ENCODE measurements at regions not wholly inside any gene's neighbourhood (a gene's known extent, or its start where the extent isn't known, plus 50 kb on each side); places are given as distances from the start of the nearest gene placed in this dataset.

- H3K79me2 ChIP-seq (ENCODE audit: insufficient read depth, low read length), result no peaks in the 10 kb centered on the region
- Mint-ChIP-seq H3K9me3 (peaks cover 2 to 24% (median 8%) of the 10 kb centered on the region in 7 donors), H3K4me1 (no peaks in the 10 kb centered on the region), H3K27me3 (ENCODE audit: low read depth in 3 of 3) (peaks cover 0 to 2% (median 0%) of the 10 kb centered on the region in 3 donors), H3K4me3 (no peak overlapping the region), H3K36me3 (no peaks in the 10 kb centered on the region), H3K27ac (no peak overlapping the region)
- H3K4me1 ChIP-seq (ENCODE audit: control insufficient read depth in 1 of 2, insufficient read depth in 2 of 2, low read length in 2 of 2), result no peaks in the 10 kb centered on the region
- no peaks in the 10 kb centered on the region for H3K36me3 ChIP-seq (replicated peaks in 1 of 2; ENCODE audit: control insufficient read depth in 1 of 2, insufficient read depth in 2 of 2, low read length in 2 of 2)
- H3K9ac ChIP-seq (ENCODE audit: insufficient read depth, low read length, poor library complexity, severe bottlenecking), result no peak overlapping the region
- H3K27me3 ChIP-seq (ENCODE audit: control insufficient read depth in 2 of 2, insufficient read depth in 2 of 2, low read length in 2 of 2), result no peaks in the 10 kb centered on the region
- H3K9me3 ChIP-seq (replicated peaks in 1 of 2; ENCODE audit: control insufficient read depth in 1 of 2, insufficient read depth in 1 of 2, low read length in 2 of 2), result peaks cover 0 to 4% of the 10 kb centered on the region in 2 donors
- TF ChIP-seq CTCF (IDR thresholded peaks at IDR 0.05), result no peak
- no peak overlapping the region for H3K4me2 ChIP-seq (replicated peaks; ENCODE audit: extremely low read depth, low read length, poor library complexity, severe bottlenecking)
- DNase-seq, result no peak
- intact Hi-C loops (cut with micrococcal nuclease), result no loop called here
- no CpG with 5 or more reads among the region's 5 CpGs for WGBS (ENCODE audit: insufficient coverage)
- H2AFZ ChIP-seq (ENCODE audit: insufficient read depth, low read depth, low read length, poor library complexity, severe bottlenecking), result no peak overlapping the region
- no peak overlapping the region for H3K4me3 ChIP-seq (replicated peaks in 1 of 3; ENCODE audit: low read depth in 2 of 3, low read length in 3 of 3)
- no peak overlapping the region for H3K27ac ChIP-seq (ENCODE audit: low read depth in 1 of 2, low read length in 2 of 2)
- H4K20me1 ChIP-seq (ENCODE audit: insufficient read depth, low read length), result no peaks in the 10 kb centered on the region
Measured at GRCh38 chr18:56226025-56226424, 412.4 kb downstream of the TXNL1 start.

GRCh38 chr18:56224669-56225561 lies 413.5 kb downstream of the TXNL1 start:
- no peaks in the 10 kb centered on the region for H3K36me3 Mint-ChIP-seq
- no peaks in the 10 kb centered on the region for H3K79me2 ChIP-seq (ENCODE audit: insufficient read depth, low read length)
- intact Hi-C loops (cut with micrococcal nuclease), result no loop called here

More at GRCh38 chr18:56224669-56225561, 413.5 kb downstream of the TXNL1 start:
- Histone ChIP-seq H3K4me2 (replicated peaks; ENCODE audit: extremely low read depth, low read length, poor library complexity, severe bottlenecking) (no peak overlapping the region), H4K20me1 (ENCODE audit: insufficient read depth, low read length) (no peaks in the 10 kb centered on the region), H3K9ac (ENCODE audit: insufficient read depth, low read length, poor library complexity, severe bottlenecking) (no peak overlapping the region), H2AFZ (ENCODE audit: insufficient read depth, low read depth, low read length, poor library complexity, severe bottlenecking) (no peak overlapping the region), H3K27ac (ENCODE audit: low read depth in 1 of 2, low read length in 2 of 2) (no peak overlapping the region), H3K4me1 (ENCODE audit: control insufficient read depth in 1 of 2, insufficient read depth in 2 of 2, low read length in 2 of 2) (no peaks in the 10 kb centered on the region), H3K36me3 (replicated peaks in 1 of 2; ENCODE audit: control insufficient read depth in 1 of 2, insufficient read depth in 2 of 2, low read length in 2 of 2) (no peaks in the 10 kb centered on the region), H3K27me3 (ENCODE audit: control insufficient read depth in 2 of 2, insufficient read depth in 2 of 2, low read length in 2 of 2) (no peaks in the 10 kb centered on the region), H3K9me3 (replicated peaks in 1 of 2; ENCODE audit: control insufficient read depth in 1 of 2, insufficient read depth in 1 of 2, low read length in 2 of 2) (no peaks in the 10 kb centered on the region), H3K4me3 (replicated peaks in 1 of 3; ENCODE audit: low read depth in 2 of 3, low read length in 3 of 3) (no peak overlapping the region)
- Mint-ChIP-seq H3K27me3 (ENCODE audit: low read depth in 3 of 3) (peaks cover 0 to 2% (median 0%) of the 10 kb centered on the region in 3 donors), H3K27ac (no peak overlapping the region), H3K4me1 (no peaks in the 10 kb centered on the region), H3K9me3 (peaks cover 0 to 13% (median 5%) of the 10 kb centered on the region in 7 donors), H3K4me3 (no peak overlapping the region)
- no peak for DNase-seq
- WGBS (ENCODE audit: insufficient coverage), result 80% methylated on average over 1 of the region's 8 CpGs
- TF ChIP-seq CTCF (IDR thresholded peaks at IDR 0.05), result no peak
